ENCODE measurements at regions not wholly inside any gene's neighbourhood (a gene's known extent, or its start where the extent isn't known, plus 50 kb on each side); places are given as distances from the start of the nearest gene placed in this dataset.
"Not testable (repeated sequence)": the region's sequence is repeated elsewhere in the genome, so short reads cannot be mapped to it uniquely, and the experiment has no call there.

GRCh38 chr9:29450343-29450875 lies 1877.1 kb upstream of the C9orf72 start:
- not testable (repeated sequence) for TF ChIP-seq CTCF, POLR2A (IDR thresholded peaks at IDR 0.05)
